Cardiac septum (tissue), 1 donor: ENCODE measurements at regions not wholly inside any gene's neighbourhood (a gene's known extent, or its start where the extent isn't known, plus 50 kb on each side); places are given as distances from the start of the nearest gene placed in this dataset.

Source experiments
- DNase-seq: peaks from one replicate; pipeline ENCODE4 v3.0.0-alpha.2; 2020; ENCODE audit warnings: low spot score
- intact Hi-C: fragments of 100-400 bp; cut with DNase I; formaldehyde crosslinking; loops from one replicate; pipeline ENCODE4 v1.14.0; 2022
- donor health status: DM: no; HTN: no; CAD: no.

DNA sequence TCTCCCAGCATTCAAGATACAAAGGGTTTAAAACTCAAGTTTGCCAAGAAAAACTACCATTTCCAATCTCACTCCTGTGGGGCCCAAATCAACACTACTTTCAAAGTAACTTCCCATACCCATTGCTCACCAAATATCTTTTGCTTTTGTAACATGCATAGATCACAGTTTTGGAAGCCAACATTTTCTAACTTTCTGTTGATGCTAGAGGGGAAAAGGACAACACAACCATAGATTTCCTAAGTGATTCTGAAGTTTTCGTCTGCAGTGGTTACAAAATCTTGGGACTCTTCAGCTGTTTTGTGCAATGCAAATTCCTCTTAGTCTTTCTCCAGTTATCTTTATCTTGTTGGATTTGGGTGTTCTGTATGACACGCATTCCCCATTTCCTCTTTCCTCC lies 94.1 kb upstream of the PAPPA start:
- no peak for DNase-seq
- intact Hi-C loops: no loop called here

DNA sequence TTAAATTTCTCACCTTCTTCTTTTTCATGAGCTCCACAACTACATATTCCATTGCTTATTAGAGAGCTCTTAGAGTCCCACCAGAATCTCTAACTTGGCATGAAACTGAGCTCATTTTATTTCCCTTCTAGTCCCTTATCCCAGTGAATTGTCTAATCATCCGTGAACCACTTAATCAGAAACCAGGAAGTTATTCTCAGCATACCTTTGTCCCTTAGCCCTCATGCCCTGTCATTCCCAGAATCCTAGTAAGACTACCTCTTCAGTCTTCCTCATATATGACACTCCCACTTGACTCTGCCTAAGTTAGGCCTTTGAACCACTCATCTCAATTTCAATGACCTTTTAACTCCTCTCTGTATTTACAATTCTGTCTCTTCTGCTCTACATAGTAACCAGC lies 93.0 kb upstream of the PAPPA start:
- DNase-seq: no peak
- intact Hi-C loops: no loop called here

DNA sequence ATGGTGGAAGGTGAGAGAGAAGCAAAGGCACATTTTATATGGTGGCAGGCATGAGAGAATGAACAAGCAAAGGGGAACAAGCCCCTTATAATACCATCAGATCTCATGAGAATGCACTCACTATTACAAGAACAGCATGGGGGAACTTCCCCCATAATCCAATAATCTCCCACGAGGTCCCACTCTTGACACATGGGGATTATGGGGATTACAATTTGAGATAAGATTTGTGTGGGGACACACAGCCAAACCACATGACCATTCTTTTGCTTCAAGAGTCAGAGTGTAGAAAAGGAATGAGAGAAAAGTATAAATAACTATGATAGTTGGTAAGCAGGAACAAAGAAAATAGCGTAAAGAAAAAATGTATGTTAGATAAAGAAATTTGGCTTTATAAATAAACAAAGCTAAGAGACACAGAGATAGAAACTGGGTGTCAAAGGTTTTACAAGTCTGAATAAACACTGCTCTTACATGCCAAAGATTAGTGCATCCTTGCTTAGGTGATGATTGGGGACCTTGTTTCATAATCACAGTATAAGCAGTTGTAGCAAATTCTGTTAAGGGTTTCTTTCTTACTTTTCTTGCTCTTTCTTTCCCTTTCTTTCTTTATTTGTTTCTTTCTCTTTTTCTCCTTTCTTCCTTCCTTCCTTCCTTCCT lies 91.9 kb upstream of the PAPPA start:
- intact Hi-C loops: no loop called here
- DNase-seq: no peak

DNA sequence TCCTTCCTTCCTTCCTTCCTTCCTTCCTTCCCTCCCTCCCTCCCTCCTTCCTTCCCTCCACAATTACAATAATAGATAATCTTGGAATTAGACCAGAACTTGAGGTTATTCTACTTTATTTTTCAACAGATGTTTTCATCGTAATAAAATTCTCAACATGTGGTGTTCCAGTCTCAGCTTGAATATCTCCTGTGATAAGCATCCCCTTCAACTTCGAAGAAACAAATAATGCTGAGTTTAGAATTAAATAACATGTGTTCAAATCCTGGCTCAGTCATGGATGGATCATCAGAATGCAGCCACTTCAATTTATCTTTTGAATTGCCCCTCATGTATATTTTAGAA lies 91.4 kb upstream of the PAPPA start:
- intact Hi-C loops: no loop called here
- DNase-seq: no peak

DNA sequence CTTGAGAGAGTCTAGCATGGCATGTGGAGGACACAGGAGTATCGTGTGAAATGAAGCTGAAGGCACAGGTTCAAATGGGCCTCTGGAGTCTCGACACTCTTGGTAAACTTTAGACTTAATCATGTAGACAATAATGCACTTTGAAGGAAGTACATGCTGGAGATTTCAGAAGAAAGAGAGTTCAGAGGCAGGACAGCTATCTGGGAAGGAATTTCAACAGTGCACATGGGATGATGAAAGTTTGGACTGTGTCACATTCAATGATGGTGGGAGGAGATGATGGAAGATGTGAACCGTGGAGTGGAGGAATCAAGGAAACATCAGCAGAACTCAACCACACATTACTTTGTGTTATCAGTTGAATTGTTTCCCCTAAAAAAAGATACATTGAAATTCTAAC lies 88.6 kb upstream of the PAPPA start:
- no peak for DNase-seq
- intact Hi-C loops: no loop called here

DNA sequence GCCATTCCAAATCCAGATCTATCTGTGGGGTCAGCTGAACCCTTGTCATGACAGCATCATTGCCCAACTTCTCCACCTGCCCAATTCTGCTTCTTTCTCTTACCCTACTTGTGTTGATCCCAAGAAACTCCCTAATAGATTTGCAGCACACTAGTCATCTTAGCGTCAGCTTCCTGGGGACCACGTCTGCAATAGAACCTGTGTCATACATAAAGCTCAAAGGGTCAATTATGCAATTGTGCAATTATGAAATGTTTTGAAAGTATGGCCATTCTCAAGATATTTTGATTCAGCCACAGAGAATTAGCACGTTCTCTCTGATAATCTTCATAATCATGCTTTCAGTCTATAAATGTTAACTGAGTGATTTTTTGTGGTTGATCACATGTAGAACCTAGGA lies 87.4 kb upstream of the PAPPA start:
- intact Hi-C loops: no loop called here
- DNase-seq: no peak

DNA sequence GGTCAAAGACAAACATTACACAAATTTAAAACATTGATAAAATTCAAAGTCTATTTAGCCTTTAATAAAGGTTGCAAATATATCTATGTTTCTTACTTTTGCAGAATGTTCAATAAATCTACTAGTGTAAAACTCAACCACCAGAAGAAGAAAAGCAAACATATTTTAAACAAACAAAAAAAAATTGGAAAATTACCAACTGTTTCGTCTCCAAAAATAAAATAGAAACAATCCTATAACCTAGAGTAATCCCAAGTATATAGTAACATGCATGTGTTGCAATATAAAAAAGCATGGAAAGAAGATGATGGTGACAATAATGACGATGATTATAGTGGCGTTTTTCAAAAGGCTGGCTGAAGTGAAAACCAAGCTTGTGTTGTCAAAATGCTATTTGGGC lies 86.0 kb upstream of the PAPPA start:
- intact Hi-C loops: no loop called here
- no peak for DNase-seq

DNA sequence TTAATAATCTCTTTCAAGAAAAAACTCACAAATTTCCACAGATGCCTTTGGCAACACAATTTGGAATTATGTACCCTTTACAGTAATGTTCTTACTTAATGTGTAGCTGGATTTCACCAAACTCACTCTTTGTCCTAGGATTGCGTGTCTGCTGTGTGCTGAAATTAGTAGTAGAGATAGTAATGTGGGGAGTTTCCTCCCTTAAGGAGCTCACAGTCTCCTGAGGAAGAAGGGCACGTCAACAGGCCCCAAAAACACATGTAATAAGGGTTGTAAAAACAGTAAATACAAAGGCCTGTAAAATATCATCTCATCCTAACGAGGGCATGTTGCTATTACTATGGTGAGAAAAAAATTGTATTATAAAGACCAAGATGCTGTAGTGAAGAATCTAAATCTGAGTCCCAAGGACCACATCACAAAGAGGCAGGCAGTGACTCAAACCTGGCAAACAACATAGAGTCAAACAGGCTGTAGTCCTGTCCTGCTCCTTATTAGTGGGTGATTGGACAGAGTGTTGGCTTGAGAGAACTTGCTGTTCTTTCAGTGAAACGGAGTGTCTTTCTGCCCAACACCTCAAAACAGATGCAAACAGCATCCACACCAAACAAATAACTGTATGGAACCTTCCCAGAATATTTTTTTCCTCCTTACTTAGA lies 83.2 kb upstream of the PAPPA start:
- DNase-seq: no peak
- intact Hi-C loops: no loop called here

DNA sequence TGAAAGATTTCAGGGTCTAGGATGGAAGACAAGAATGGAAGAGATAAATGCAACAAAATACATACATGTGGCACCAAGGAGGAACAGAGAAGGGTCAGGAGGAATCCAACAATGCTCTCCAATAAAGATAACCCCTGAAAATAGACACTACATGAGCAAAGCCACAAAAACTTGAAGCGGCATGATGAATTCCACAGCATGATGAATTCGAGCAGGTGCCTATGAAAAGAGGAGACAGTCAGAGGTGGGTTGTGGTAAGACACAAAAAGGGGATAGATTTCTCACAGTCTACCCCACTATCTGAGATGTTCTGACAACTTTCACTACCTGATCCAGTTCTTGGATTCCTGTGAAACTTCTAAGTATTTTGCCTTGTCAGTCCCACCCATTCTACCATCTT lies 81.5 kb upstream of the PAPPA start:
- no peak for DNase-seq
- intact Hi-C loops: no loop called here

DNA sequence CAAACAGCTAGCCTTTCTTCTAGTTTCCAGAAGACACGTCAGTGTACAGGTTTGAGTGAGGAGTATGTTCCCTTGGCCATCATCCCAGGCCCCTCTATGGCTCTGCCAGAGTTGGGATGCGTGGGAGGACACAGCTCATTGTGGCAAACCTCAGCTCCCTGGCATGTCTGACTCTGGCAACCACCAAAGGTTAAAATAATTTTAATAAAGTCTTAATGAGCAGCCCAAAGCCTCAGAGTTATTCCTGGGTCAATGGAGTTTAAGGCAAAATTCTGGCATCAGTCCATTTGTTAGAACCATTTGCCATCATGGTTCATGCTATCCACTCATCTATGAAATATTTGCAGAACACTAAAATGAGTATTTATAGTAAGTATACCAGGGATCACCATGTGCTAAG lies 79.8 kb upstream of the PAPPA start:
- DNase-seq: no peak
- intact Hi-C loops: no loop called here

DNA sequence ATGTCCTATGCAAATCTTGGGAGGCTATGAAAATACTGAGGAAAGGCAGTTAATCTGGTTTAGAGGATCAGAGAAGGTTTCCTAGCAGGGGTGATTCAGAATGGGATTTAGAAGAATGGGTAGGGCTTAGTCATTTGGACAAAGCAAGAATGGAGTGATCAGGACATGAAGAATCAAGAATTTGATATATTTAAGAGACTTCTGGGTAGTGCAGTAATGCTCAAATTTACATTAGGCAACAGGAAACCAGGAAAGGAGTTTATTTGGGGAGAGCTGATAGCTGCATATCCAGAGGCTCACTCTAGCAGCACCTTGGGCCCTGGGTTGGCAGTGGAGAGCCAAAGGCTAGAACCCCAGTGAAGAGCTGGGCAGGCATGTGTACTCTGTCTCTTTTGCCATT lies 78.9 kb upstream of the PAPPA start:
- intact Hi-C loops: no loop called here
- no peak for DNase-seq

DNA sequence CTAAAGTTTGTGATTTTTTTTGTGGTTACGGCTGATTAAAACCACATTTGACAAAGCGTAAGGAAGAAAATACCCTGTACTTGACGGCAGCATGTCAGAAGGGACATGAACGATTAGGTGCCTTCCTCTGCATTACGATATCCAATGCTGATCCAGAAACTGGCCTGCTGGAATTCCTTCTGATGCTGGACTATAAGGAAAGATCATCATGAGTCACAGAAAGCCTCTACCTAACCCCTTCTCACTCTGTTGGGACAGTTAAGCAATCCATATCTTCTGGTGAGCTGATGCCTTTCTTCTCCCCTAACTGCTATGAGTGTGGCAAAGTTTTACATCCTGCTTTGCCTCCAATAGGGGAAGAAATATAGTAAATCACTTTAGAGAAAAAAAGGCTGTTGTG lies 78.4 kb upstream of the PAPPA start:
- DNase-seq: no peak
- intact Hi-C loops: no loop called here

DNA sequence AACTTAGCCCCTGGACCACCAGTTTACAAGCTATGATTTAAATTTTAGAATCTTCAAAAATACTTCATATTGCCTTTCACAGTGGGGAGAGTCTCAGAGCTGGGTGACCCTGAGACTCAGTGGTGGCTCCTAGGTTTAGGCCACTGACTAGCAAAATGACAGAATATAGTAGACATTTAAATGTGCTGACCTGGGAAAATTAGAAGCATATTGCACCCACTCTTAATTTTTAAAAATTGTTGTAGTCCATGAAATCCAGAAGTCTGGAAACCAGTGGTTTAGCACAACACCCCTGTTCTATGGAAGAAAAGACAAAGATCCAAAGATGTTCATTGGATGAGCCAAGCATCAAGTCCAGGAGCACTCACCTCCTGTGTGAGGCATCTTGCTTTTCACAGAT lies 75.0 kb upstream of the PAPPA start:
- intact Hi-C loops: no loop called here
- no peak for DNase-seq

DNA sequence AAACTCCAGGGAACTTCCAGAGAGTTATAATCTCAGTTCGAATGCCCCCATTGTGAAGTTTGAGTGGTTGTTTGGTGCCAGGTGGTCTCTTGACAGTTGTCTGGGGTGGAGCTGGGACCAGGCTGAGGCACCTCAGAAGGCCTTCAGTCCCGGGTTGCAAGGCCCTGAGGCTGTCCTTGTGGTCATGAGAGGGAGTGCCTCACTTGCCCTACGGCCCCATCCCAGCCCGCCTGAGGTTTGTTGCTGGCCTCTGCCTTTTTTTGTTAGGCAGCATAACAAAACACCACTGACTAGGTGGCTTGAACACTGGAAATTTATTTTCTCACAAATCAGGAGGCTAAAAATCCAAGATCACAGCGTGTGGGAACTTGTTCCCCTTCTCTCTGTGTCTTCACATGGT lies 73.0 kb upstream of the PAPPA start:
- intact Hi-C loops: loop anchor here (10.0 kb wide), 1 partner anchor 136 kb away; no protein-coding TSS in a partner anchor
- DNase-seq: no peak

DNA sequence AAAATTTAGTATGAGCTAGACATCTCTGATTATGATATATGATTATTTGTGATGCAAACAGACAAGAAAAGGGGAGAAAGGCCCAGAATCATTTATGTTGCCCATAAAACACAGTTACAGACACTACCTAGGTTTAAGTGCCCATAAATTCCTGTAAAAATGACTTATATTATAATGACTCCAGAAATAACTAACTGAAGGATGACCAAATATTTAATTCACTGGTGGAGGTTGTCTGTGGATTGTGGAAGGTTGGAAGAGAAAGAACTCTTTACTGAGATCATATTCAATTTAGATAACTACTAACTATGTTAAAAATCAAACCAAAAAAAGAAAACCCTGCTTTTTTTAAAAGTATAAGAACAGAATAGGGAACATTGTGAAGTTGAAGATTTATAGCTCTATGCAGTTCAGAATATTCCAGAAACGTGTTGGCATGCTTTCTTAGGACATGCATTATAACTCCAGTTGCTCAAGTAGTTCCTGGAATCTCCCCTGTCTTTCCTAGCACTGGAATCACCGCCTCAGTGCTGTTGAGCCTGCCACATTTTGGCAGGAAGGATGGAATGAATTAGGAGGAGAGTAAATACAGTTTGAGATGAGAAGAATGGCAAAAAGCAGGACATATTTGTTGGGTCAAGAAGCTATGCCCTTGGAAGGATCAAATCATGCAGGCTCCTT lies 72.0 kb upstream of the PAPPA start:
- intact Hi-C loops: loop anchor here (10.0 kb wide), 1 partner anchor 137 kb away; no protein-coding TSS in a partner anchor
- no peak for DNase-seq

DNA sequence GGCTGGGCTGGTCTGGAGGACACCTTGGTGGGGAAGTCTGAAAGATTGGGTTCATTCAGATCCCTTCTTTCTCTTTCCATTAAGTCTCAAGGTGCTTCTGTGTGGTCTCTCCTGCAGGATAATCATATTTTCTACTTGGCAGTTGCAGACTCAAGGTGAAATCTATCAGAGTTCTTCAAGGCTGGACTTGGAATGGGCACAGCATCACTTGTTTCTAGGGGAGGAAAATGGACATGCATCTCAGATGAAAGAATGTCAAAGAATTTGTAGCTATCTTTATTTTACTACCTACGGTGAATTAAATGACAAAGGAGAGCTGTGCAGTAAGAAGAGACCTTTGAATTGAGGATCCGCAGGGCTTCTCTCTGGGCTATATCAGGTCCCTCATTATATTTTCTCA lies 69.8 kb upstream of the PAPPA start:
- intact Hi-C loops: loop anchor here (10.0 kb wide), 1 partner anchor 139 kb away; no protein-coding TSS in a partner anchor
- DNase-seq: no peak

DNA sequence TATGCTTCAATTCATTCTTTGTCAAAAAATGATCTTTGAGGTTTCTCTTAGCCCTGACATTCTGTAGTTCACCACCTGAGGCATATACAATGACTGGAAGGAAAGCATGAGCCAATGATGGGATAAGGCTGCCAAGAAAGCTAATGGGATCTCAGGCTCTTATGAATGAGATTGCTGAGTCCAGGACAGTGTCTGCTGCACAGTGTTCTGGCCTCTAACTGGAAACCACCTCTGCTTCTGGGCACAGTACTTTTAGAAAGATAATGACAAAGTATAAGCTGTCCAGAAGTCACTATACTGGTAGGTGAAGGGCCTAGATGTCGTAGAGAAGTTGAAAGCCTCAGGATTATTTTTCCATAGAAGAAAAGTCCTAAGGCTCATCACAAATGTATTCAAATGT lies 69.1 kb upstream of the PAPPA start:
- intact Hi-C loops: loop anchor here (10.0 kb wide), 1 partner anchor 140 kb away; no protein-coding TSS in a partner anchor
- DNase-seq: no peak

DNA sequence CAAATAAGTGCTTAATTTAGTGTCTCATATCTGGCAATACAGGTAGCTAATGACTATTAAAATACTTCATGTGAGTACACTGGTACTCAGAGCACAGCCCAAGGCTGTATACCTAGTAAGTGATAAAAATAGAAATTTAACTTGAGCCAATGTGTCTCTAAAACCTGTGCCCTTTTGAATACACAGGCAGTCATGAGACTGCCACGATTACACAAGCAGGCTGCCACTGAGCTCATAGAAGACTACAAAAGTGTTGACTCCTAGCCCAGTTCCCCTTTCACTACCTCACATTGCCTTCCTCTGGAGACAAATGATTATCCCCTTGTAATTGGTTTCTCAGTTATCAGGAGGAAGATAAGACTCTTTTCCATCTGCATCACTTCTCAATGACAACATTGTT lies 66.3 kb upstream of the PAPPA start:
- DNase-seq: no peak
- intact Hi-C loops: loop anchor here (10.0 kb wide), 1 partner anchor 142 kb away; no protein-coding TSS in a partner anchor

DNA sequence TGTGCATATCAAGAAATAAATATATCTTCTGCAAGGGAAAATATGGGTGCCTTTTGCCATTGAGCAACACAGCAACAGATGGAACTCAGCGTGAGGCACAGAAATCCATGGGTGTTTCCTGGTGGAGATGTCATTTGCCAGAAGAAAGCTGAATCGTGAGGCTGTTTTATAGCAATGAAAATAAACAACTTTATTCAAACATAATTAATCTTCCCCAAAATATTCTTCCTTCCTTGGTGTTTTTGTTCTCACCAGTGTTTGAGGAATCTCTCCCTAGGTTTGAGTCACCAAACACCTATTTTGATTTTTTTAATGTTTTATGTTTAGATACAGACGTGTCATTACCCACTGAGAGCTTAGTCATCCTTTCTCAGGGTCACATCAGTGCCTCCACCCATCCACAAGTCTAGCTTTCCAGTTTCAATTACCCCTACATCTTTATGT lies 65.8 kb upstream of the PAPPA start:
- no peak for DNase-seq
- intact Hi-C loops: loop anchor here (10.0 kb wide), 1 partner anchor 143 kb away; no protein-coding TSS in a partner anchor

DNA sequence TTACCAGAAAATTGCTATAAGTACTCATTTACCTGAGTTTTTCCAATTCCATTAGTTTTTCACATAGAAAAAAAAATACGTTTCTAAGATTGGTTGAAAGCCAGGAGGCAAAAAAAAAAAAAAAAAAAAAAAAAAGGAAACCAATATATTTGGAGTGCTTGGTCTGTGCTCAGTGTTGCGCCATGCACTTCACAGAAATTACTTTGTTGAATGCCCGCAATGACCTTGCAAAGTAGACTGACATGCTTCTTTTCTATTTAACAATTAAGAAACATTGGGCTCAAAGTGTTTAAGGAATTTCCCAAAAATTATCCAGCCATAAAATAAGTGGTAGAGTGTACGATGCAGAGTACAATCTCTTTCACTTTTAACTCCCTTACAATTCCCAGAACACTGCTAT lies 65.2 kb upstream of the PAPPA start:
- intact Hi-C loops: loop anchor here (10.0 kb wide), 1 partner anchor 144 kb away; no protein-coding TSS in a partner anchor
- no peak for DNase-seq
